ENCODE measurements at regions not wholly inside any gene's neighbourhood (a gene's known extent, or its start where the extent isn't known, plus 50 kb on each side); places are given as distances from the start of the nearest gene placed in this dataset.
A peak's percentile ranks its signal among the peaks of the same experiment; 100 is the strongest.
"Not testable (repeated sequence)": the region's sequence is repeated elsewhere in the genome, so short reads cannot be mapped to it uniquely, and the experiment has no call there.

DNA sequence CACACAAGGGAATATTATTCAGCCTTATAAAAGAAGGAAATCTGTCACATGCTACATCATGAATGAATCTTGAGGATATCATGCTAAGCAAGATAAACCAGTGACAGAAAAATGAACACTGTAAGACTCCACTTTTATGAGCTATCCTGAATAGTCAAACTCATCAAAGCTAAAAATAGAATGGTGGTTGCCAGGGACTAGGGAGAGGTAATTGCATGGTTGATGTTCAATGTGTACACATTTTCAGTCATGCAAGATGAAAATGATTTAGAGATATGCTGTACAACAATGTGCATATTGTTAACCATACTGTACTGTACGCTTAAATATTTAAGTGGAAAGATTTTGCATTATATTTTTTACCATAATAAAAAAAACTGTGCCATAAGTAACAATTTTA is 1349.1 kb downstream of the XPNPEP1 start:
- DNase-seq: no peak

DNA sequence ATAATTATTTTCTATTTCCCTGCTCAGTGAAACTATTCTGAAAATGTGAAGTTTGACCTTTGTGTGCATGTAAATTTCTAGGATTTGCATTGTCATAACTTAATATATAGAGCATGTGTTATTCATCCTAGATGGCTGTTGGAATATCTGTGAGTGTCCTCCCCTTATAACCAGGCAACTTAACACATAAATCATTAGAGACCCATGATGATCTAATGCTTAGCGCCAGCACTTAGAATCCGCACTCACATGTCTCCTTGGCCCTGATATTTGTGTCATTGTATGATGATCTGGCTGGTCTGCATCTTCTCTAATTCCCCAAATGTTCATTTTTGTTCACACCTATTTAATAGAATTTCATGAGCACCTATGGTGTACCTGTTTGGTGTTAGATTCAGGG is 1354.5 kb downstream of the XPNPEP1 start:
- DNase-seq: no peak

DNA sequence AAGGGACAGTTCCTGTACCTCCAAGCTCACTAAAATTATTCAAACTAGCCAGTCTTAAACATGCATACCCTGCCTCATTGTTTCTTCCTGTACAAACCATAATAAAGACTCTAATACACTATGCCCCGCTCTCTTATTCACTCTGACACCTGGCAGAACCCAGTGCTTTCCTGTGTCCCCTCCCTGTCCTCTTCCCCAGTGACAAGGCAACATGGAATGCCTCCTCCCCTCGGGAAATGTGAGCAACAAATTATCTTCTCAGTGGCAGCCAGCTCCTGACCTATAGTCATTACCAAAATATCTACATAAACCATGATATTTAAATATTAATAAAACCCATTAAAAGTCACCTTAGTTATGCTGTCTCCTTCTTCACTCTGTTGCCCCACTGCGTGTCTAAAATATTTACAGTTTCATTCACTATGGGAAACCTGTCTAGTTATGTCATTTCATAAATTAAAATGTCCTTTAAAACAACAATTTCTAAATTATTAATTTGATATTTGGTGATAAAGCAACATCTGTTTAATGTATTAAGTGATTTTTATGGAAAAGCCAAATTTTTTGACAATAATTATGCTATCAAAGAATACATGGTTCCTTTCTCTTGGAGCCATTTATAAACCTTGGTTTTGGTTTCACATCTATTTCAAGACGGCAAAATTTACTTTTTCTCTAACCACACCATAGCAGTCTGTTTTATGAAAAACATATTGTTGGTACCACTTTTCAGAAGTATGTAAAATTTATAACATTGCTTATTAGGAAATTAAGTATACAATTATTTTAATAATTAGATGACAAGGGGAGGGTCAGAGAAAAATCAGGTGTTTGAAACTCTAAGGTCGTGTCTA is 1355.2 kb downstream of the XPNPEP1 start:
- DNase-seq: no peak

DNA sequence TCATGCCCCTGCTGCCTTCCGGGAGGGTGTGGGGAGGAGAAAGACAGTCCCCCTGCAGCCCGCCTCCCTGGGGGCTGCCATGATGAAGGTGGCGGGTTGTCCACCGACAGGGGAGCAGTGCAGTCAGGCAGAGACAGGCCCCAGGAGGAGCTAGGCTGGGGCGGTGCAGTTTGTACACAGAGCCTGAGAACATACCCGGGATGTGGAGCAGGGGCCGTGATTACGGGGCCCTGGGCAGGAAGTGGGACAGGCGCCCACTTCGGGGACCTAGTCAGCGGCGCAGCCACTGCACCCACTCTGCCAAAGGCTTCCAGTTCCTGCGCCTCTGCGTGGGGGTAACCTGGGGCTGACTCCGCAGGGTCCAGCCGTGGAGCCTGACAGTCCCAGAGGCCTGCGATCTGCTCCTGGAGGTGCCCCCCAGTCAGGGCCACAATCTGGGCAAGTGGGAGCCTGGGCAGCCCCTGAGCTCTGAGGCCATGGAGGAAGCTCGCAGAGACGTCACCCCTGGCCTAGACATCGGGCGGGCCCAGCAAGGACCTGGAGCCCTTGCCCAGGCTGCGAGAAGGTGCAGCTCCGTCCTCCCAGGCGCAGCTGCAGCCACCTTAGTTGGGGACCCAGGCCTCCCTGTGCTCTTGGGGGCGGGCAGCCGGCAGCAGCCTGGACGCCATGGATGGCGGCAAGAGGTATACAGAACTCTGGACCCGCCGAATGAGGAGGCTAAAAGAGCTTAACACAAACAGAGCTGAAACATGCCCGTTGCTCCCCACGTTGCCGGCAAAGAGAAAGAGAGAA is 1356.8 kb downstream of the XPNPEP1 start:
- DNase-seq: no peak

DNA sequence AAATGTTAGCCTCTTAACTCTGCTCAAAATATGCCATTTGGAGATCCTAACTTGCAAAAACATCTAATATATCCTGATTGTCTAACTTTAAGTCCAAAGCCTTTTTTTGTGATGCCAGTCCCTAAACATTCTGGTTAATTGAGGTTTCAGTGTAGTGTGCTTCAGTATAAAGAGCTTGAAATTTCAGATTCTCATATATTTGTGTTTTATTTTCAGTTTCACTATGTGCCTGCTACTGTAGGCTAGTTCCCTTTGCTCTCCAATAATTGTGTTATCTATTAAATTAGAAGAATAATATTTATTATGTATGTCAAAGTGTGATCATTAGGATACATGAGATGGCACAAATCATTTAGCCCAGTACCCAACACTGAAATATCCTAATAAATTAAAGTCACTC is 1361.2 kb downstream of the XPNPEP1 start:
- no peak for DNase-seq

DNA sequence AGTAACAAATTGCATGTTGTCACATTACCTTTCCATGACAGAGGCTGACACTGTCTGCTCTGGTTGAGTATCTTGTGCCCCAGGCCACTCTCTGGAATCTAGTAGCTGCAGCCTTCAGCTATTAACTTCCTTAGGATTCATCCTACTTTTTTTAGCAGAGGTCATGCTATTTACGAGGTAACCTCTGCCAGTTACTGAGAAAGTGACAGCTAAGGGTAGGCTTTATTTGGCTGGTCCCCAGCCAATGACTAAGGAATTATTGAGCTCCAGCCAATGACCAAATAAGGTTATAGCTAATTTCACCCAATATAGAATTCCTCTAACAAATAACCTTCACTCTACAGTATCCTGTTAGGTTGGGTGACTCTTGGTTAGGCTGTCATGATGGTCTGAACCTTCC is 1361.7 kb downstream of the XPNPEP1 start:
- DNase-seq: no peak

DNA sequence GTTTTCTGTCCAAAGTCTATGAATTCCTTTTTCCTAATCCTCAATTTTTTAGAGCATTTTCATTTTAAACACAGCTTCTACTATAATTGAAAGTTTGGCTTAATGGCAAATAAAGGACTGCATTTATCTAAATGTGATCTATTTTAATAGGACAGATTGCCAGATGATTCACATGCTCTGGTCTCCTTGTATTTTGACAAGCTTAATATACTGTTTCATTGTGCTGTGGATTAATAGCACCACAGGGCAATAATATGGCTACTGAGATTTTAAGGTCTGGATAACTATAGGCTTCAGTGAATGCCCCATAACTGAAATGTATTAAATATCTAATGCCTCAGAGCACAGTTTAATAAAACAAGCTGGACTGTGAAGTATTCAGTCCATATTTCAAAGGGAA is 1362.8 kb downstream of the XPNPEP1 start:
- DNase-seq: no peak

DNA sequence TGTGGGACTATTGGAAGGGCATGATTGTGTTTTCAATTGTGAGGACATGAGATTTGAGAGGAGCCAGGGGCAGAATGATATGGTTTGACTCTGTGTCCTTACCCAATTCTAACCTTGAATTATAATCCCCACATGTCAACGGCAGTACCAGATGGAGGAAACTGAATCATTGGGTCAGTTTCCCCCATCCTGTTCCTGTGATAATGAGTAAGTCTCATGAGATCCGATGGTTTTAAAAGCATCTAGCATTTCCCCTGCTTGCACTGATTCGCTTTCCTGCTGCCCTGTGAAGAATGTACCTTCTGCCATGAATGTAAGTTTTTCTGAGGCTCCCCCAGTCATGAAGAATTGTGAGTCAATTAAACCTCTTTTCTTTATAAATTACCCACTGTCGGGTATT is 1367.1 kb downstream of the XPNPEP1 start:
- no peak for DNase-seq

DNA sequence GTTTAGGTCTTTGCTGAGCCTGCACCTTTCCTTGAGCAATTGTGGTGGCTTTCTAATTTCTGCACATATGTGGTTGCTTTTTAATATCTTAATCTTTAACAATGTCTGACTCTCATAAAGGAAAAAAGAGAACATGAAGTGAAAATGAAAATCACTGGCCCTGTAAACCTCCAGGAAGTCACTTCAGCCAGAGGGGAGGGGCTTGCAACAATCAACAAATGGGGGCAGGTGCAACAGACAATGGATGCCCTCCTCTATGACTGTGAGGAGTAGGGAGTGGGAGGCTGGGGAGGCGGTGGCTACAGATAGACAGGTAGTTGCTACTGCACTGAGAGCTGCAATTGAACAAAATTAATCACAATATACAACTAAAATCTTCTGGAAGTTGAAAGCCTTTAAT is 1377.4 kb downstream of the XPNPEP1 start:
- no peak for DNase-seq

DNA sequence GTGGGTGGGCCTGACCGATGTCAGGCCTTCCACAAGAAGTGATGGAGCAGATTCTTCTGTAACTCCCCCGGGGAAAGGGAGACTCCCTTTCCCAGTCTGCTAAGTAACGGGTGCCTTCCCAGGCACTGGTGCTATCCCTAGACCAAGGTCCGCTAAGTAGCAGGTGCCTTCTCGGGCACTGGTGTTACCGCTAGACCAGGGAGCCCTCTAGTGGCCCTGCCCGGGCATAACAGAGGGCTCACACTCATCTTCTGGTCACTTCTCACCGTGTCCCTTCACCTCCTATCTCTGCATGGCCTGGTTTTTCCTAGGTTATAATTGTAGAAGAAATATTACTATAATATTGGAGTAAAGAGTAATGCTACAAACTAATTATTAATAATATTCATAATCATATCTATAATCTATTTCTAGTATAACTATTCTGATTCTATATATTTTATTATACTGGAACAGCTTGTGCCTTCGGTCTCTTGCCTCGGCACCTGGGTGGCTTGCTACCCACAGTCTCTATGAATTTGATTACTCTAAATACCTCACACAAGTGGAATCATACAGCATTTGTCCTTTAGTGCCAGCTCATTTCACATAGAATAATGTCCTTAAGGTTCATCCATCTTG is 1378.7 kb downstream of the XPNPEP1 start:
- DNase-seq: peak; percentile 21 to 51

DNA sequence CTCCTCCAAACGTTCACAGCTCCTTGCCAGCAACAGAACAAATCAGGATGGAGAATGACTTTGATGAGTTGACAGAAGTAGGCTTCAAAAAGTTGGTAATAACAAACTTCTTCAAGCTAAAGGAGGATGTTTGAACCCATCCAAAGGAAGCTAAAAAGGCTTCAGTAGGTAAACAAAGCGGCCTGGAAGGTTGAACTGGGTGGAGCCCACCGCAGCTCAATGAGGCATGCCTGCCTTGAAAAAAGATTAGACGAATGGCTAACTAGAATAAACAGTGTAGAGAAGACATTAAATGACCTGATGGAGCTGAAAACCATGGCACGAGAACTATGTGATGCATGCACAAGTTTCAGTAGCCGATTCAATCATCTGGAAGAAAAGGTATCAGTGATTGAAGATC is 1369.0 kb upstream of the SORCS1 start:
- DNase-seq: not testable (repeated sequence)

DNA sequence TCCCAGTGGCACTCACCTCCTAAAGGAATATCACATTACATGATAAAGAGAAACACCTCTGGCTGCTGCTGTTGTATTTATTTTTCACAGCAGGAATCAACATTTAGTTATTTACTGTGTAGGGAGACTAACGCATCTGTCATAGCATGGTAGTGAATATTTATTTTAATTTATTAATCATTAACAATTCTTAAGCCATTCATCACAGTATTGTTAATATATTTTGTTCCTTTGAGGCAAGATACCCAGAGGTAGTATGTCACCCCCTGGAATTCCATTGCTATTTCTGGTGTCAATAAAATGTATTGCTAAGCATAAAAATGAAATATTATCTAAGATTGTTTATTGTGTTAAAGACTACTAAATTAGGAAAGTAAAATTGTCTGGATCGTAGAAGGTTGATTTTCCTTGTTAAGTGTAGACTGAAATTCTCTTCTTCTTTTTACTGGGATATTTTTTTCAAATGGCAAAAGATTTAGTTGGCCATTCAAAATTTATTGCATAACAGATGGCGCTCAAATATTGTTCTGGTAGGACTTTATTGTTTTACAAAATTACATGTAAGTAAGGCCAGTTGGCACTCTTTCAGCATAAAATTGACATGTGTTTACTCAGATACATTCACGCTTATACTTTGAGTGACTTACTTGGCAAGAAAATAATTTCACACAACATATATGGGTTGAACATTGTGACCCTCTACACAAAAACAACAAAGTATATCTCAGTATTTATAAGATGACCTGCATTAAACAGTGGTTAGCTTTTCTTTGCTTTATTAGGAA is 1358.7 kb upstream of the SORCS1 start:
- DNase-seq: no peak

DNA sequence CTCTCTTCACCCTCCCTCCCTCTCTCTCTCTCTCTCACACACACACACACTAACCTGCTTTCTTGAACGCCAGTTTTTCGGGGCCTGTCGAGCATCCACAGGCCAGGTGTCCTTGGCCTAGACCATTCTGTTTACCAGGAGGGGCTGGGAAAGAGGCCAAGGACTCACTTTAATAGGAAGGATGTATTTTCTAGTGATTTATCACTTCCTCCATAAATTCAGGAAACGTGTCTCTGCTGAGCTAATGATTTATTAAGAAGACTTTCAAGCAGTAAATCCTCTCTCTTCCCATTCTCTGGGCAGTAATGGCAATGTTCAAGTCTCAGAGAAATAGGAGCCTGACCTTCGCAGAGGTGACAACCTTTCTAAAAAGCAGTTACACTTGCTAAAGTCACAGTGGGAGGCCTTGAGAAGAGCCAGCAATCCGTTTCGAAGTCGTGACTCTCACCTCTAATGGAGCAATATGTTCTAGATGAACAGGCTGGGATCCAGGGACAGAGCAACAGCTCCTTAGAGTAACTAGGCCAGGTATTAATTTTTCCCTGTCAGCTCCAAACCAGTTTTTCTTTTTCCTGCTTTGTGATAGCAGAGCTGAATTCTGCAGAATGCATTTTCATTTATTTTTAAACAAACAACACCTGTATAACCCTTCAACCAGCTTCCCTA is 1357.5 kb upstream of the SORCS1 start:
- no peak for DNase-seq

DNA sequence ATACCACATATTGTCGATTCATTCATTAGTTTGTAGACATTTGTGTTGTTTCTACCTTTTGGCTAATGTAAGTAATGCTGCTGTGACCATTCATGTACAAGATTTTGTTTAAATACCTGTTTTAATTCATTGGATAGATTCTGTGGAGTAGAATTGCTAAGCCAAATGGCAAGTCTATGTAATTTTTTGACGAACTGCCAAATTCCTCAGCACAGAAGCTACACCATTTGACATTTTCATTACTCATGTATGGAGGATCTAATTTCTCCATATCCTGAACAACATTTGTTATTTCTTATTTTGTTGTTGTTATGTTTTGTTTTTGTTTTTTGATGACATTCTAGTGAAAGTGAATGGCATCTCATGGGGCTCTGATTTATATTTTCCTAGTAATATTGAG is 1351.3 kb upstream of the SORCS1 start:
- no peak for DNase-seq

DNA sequence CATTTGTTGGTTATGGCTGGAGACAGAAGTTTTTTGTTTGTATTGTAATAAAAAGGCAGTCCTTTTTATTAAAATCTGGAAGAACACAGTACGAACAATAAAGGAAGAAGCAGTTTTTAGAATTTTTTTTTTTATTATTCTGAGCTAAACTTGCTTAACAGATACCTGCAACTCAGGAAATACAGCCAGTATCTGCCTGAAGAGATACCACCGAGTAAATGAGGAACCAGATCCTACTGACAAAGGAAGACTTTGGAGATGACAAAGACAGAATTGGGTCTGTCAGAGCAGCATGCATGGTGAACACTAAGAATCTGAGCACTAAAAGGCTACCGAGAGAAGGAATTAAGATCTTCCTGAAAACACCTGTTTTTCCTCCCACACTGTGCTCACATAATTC is 1335.9 kb upstream of the SORCS1 start:
- no peak for DNase-seq

DNA sequence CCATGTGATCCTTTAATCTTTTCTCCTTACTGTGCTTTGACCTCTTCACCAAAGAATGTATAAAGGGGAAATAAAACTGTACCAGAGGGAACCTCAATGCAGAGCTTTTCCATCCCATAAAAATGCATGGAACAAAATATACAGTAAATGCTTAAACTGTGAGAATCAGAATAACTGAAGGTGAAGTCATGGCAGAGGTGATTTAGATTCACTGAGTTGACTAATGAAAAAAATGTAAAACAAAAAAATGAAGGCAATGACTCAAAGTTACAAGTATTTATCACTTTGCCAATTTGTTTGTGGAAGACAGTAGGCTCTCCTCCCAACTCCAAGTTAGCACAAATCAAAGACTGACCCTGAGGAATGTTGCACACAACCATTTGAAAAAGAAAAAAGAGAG is 1331.6 kb upstream of the SORCS1 start:
- DNase-seq: no peak

DNA sequence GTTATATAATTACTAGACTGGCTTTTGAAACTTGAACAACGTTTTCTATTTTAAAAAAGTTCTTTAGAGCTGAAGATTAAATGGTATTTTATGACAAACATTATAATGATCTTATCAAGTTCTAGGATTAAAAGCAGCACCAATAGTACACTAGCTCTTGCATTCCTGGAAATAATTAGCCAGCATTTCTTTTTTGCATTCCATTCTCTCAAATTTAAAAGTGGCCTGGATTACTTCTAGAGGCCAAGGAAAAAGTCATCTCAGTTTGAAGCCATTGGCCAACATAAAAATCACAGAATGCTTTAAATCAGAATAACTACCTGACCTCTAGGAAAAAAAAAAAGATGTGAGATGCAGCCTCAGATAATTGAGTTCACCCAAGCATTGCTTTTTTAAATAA is 1326.4 kb upstream of the SORCS1 start:
- DNase-seq: no peak

DNA sequence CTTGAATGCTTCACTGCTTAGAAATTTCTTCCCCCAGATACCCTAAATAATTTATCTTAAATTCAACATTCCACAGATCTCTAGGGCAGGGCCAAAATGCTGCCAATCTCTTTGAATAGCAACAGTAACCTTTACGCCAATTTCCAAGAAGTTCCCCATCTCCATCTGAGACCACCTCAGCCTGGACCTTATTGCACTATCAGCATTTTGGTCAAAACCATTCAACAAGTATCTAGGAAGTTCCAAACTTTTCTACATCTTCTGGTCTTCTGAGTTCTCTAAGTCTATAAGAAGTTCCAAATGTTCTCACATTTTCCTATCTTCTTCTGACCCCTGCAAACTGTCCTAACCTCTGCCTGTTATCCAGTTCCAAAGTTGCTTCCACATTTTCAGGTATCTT is 1306.9 kb upstream of the SORCS1 start:
- no peak for DNase-seq

DNA sequence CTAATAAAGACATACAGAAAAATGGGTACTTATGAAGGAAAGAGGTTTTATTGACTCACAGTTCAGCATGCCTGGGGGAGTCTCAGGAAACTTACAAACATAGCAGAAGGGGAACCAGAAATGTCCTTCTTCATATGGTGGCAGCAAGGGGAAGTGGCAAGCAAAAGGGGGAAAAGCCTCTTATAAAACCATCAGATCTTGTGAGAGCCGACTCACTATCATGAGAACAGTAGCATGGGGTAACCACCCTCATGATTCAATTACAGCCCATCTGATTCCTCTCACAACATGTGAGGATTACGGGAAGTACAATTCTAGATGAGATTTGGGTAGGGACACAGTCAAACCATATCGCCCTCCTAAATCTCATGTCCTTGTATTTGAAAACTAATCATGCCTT is 1305.4 kb upstream of the SORCS1 start:
- no peak for DNase-seq

DNA sequence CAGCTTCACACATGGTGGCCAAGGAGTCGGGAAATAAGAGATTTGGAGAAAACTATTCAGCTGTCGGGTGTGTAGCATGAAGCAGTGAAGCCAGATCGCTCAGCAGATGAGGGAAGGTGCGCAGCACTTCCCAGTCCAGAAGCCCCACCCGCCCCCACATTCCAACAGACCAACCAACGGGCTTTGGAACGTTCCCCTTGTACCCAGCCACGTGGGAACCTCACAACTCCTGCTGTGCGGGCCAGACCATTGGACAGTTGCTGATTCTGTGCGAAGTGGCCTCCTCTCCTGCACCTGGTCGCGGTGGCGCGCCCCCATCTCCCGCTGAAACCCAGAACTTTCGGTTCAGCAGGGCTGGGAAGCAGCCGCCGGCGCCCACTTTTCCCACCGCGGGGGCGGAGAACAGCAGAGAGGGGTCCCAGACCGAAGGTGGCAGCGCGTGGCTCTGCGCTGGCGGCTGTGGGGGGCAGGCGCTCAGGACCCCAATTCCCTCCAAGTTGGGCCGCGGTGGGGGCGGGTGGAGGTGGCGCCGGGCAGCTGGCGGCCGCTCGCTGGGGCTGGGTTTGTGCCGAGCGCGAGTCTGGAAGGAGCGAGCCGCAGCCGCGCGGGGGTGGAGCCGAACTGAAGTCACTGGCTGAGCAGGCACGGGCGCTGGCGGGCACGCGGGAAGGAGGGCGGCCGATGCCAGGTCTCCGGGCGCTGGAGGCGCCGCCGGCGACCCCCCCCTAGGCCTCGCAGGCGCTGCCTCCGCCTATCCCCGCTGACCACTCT is 1301.5 kb upstream of the SORCS1 start:
- DNase-seq: no peak

DNA sequence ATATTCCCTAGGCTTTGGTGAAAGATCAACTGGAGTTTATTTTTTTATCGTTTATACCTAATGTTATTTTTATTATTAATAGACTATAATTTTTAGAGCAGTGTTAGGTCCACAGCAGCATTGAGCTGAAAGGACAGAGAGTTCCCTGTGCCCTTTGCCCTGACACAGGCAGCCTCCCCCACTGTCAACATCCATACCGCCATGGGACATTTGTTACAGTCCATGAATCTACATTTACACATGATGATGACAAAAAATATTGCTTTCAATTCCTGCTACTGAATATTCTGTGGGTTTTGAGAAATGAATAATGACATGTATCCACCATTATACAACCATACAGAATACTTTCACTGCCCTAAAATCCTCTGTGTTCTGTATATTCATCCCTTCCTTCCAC is 1297.5 kb upstream of the SORCS1 start:
- DNase-seq: no peak

DNA sequence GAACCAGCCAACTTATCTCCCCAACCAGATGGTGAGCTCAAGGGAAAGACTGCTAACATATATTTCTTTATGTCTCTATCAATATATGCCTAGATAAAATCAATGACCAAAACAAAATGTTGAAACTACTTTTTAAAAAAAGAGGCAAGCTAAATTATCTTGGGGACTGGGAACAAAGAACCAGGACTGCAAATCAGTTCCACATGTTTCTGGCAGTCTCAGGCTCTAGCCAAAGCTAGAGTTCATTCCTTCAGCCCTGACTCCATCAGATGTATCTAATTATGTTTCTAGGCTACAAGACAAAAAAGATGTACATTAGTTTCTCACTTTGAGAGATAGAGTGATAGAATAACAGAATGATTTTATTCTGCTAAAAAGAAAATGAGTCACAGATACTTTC is 1290.3 kb upstream of the SORCS1 start:
- no peak for DNase-seq

All from stimulated activated CD4-positive, alpha-beta T cell treated with anti-CD3 and anti-CD28 coated beads, Interleukin-2, amount 100 ng/mL, for 24 hours (primary cell).